HepG2 (cell line): ENCODE measurements at regions not wholly inside any gene's neighbourhood (a gene's known extent, or its start where the extent isn't known, plus 50 kb on each side); places are given as distances from the start of the nearest gene placed in this dataset.

Experiments
- ATAC-seq: fragments of 200-7000 bp; cut with Tn5 transposase; 3 replicates; pipeline ENCODE4 v1.9.1; 2020; ENCODE audit warnings: mild to moderate bottlenecking, moderate library complexity
- BruUV-seq: library from RNA; stranded (reverse); fragments of 400-500 nt; replicated peaks from 2 replicates; lab custom pipeline; 2021; lab: Mats Ljungman, UMichigan
- CTCF ChIA-PET: fragments of 300-600 bp; formaldehyde crosslinking; extraction: SDS; loops from one replicate; lab custom pipeline; 2021; ENCODE audit warnings: low total read pairs, inconsistent platforms, low intra/inter-chr PET ratio; lab: Yijun Ruan, JAX
- POLR2A ChIA-PET: fragments of 350-600 bp; sonication (Branson Sonifier 250); formaldehyde crosslinking; loops from one replicate; lab custom pipeline; 2020; ENCODE audit warnings: antibody characterized with exemption, inconsistent platforms; lab: Yijun Ruan, JAX
- DNase-seq: peaks from one replicate; pipeline ENCODE4 v3.0.0-alpha.2; 2015; ENCODE audit warnings: low spot score
- FAIRE-seq: peaks from 3 replicates; lab custom pipeline; 2011; peaks lifted over from hg19 to GRCh38; lab: Jason Lieb, UNC
- H2AFZ ChIP-seq: one replicate; pipeline ENCODE4 v1.6.1; 2011; ENCODE audit warnings: low read length, inconsistent platforms
- H3K27ac ChIP-seq: fragments of 300-600 bp; 3 replicates; pipeline ENCODE4 v1.8.0; 2011; ENCODE audit warnings: mixed run types, mild to moderate bottlenecking, mixed read lengths, low read length, inconsistent platforms; ENCODE audit not compliant: insufficient read depth; ENCODE audit errors: extremely low read length
- H3K27me3 ChIP-seq, 2 experiments: fragments of 200-600 bp in 1 of 2; 2 replicates in 1 of 2; 3 replicates in 1 of 2; pipeline versions ENCODE4 v1.6.0 to v1.8.0; 2011; ENCODE audit warnings: low read length in 2 of 2, mild to moderate bottlenecking in 2 of 2, moderate library complexity in 2 of 2, inconsistent platforms in 1 of 2; ENCODE audit not compliant: insufficient read depth in 2 of 2, control insufficient read depth in 1 of 2
- H3K36me3 ChIP-seq, 2 experiments: fragments of 200-600 bp in 1 of 2; replicated peaks in 1 of 2; 2 replicates in 1 of 2; 3 replicates in 1 of 2; pipeline versions ENCODE4 v1.5.1 to v1.8.0; 2011; ENCODE audit warnings: low read length in 2 of 2, inconsistent platforms in 1 of 2; ENCODE audit not compliant: insufficient read depth in 2 of 2, control insufficient read depth in 1 of 2
- H3K4me1 ChIP-seq: 2 replicates; pipeline ENCODE4 v1.5.1; 2012; ENCODE audit warnings: low read length, inconsistent platforms; ENCODE audit not compliant: insufficient read depth
- H3K4me2 ChIP-seq: 2 replicates; pipeline ENCODE4 v1.6.0; 2011; ENCODE audit warnings: low read depth, low read length, inconsistent platforms
- H3K4me3 ChIP-seq, 3 experiments: fragments of 200-600 bp in 1 of 3; sonication (generic), shearing (Covaris generic) in 1 of 3; replicated peaks in 1 of 3; 2 replicates each; pipeline ENCODE4 v1.5.1; 2011 to 2016; ENCODE audit warnings: low read length in 3 of 3, inconsistent platforms in 2 of 3, low read depth in 2 of 3, mild to moderate bottlenecking in 2 of 3, control low read depth in 1 of 3, mixed read lengths in 1 of 3; ENCODE audit not compliant: insufficient read depth in 1 of 3
- H3K79me2 ChIP-seq: one replicate; pipeline ENCODE4 v1.6.1; 2011; ENCODE audit warnings: low read length, inconsistent platforms; ENCODE audit not compliant: insufficient read depth
- H3K9ac ChIP-seq: 2 replicates; pipeline ENCODE4 v1.6.0; 2011; ENCODE audit warnings: mild to moderate bottlenecking, low read depth, low read length, inconsistent platforms; ENCODE audit not compliant: insufficient read depth
- H3K9me3 ChIP-seq: 2 replicates; pipeline ENCODE4 v1.5.1; 2012; ENCODE audit warnings: mild to moderate bottlenecking, low read length
- H4K20me1 ChIP-seq: 2 replicates; pipeline ENCODE4 v1.6.0; 2011; ENCODE audit warnings: inconsistent platforms, mild to moderate bottlenecking, low read length, moderate library complexity; ENCODE audit not compliant: insufficient read depth
- BORCS8-MEF2B ChIP-seq: sonication (generic); formaldehyde crosslinking; IDR thresholded peaks from 2 replicates; pipeline ENCODE4 v1.8.0; 2022; ENCODE audit warnings: mild to moderate bottlenecking, missing genetic modification reagents
- DR1 ChIP-seq: sonication (generic); formaldehyde crosslinking; IDR thresholded peaks from 2 replicates; pipeline ENCODE4 v1.8.0; 2021; ENCODE audit warnings: mild to moderate bottlenecking, missing genetic modification reagents, inconsistent platforms
- FOXC1 ChIP-seq: sonication (generic); formaldehyde crosslinking; IDR thresholded peaks from 2 replicates; pipeline ENCODE4 v1.8.0; 2022; ENCODE audit warnings: mild to moderate bottlenecking, missing genetic modification reagents, borderline replicate concordance
- GATAD2A ChIP-seq: IDR thresholded peaks from 2 replicates; pipeline ENCODE4 v1.6.1; 2016
- HDAC2 ChIP-seq: sonication (generic); formaldehyde crosslinking; IDR thresholded peaks from 2 replicates; pipeline ENCODE4 v1.4.0; 2020; ENCODE audit warnings: missing genetic modification reagents
- HNF4A ChIP-seq: sonication (generic); formaldehyde crosslinking; IDR thresholded peaks from 2 replicates; pipeline ENCODE4 v1.4.0; 2020; ENCODE audit warnings: missing genetic modification reagents
- JUND ChIP-seq: sonication (generic); formaldehyde crosslinking; IDR thresholded peaks from 2 replicates; pipeline ENCODE4 v1.8.0; 2022; ENCODE audit warnings: mild to moderate bottlenecking, missing genetic modification reagents
- NFYB ChIP-seq: sonication (generic); formaldehyde crosslinking; IDR thresholded peaks from 2 replicates; pipeline ENCODE4 v1.4.0; 2020; ENCODE audit warnings: missing genetic modification reagents
- NRL ChIP-seq: sonication (generic); formaldehyde crosslinking; IDR thresholded peaks from 2 replicates; pipeline ENCODE4 v1.5.0; 2020; ENCODE audit warnings: missing genetic modification reagents, mild to moderate bottlenecking, moderate library complexity, borderline replicate concordance
- RBM39 ChIP-seq: fragments of 200-400 bp; formaldehyde crosslinking; IDR thresholded peaks from one replicate; pipeline ENCODE4 v1.6.1; 2018; ENCODE audit warnings: antibody characterized with exemption, mild to moderate bottlenecking, low read depth, low read length; ENCODE audit not compliant: poor library complexity, severe bottlenecking
- SOX13 ChIP-seq, 3 experiments: fragments of 450-650 bp in 1 of 3; sonication (generic) in 1 of 3; formaldehyde crosslinking in 1 of 3; IDR thresholded peaks in 2 of 3; conservative IDR thresholded peaks in 1 of 3; 2 replicates each; pipeline versions ENCODE4 v1.5.0 to v1.6.1; 2016 to 2020; ENCODE audit warnings: antibody characterized with exemption in 1 of 3, mild to moderate bottlenecking in 1 of 3, missing compliant biosample characterization in 1 of 3, missing genetic modification reagents in 1 of 3, moderate library complexity in 1 of 3
- ZNF143 ChIP-seq: sonication (generic); formaldehyde crosslinking; IDR thresholded peaks from 2 replicates; pipeline ENCODE4 v1.4.0; 2020; ENCODE audit warnings: missing genetic modification reagents
- ZNF841 ChIP-seq: sonication (generic); formaldehyde crosslinking; IDR thresholded peaks from 2 replicates; pipeline ENCODE4 v1.8.1; 2023; ENCODE audit warnings: missing genetic modification reagents, borderline replicate concordance
- ZNF879 ChIP-seq: sonication (generic); formaldehyde crosslinking; IDR thresholded peaks from 2 replicates; pipeline ENCODE4 v1.8.1; 2023; ENCODE audit warnings: missing genetic modification reagents
- ZSCAN12 ChIP-seq: sonication (generic); formaldehyde crosslinking; IDR thresholded peaks from 2 replicates; pipeline ENCODE4 v1.9.0; 2021; ENCODE audit warnings: mild to moderate bottlenecking, missing genetic modification reagents
- ZSCAN21 ChIP-seq: sonication (generic); formaldehyde crosslinking; IDR thresholded peaks from 2 replicates; pipeline ENCODE4 v1.8.0; 2022; ENCODE audit warnings: mild to moderate bottlenecking, missing genetic modification reagents, moderate library complexity, borderline replicate concordance
- WGBS: methylation state at CpG from one replicate; pipeline ENCODE4 v1.1.6; 2017; ENCODE audit warnings: low lambda C conversion rate; 5-methylcytosine and 5-hydroxymethylcytosine counted together
- in situ Hi-C: cut with HindIII; loops from 2 replicates; pipeline ENCODE4 v1.10.0; 2017; ENCODE audit warnings: low pct_unique_long_range_greater_than_20kb; ENCODE audit not compliant: extremely low pct_ligation_motif_present
- intact Hi-C: fragments of 100-400 bp; cut with micrococcal nuclease; formaldehyde crosslinking; loops from one replicate; pipeline ENCODE4 v1.10.0; 2022; ENCODE audit not compliant: unreplicated experiment
- TF ChIP-seq, protein P1 (sequence below): IDR thresholded peaks from 2 replicates; pipeline ENCODE4 v1.6.1; 2012; ENCODE audit warnings: inconsistent platforms

DNA sequence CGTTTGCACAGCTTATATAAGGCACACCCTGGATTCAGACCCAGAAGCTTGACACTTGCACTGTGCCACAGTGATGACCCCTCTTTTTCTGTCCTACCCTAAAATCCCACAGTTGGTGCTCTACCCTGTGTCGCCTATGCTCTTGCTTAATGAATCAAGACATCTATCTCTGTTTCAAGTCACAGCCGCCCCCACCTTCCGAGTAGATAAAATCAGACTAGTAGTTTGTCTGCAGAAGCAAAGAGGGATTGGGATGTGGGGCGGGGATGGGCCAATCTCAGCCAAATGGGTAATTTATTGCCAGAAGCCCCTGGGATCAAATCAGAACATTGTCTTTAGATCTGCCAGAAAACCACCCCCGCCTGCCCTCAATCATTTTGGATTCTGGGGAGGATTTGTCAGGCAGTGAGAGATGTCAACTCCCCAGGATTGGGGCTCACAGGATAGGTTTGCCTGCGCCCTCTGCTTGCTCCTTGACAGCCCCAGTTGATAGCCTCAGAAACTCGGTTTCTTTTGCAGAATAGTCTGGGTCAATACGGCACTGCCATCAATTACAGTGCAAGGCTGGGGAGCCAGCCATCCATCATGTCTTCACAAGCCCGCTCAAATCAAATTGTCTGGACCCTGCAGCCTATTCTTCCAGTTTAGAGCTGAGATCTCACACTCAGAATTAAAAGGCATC, 520.8 kb downstream of the GRIN2A start:
- FAIRE-seq (no peak), DNase-seq (no peak), ATAC-seq (no peak)
- peaks cover 0 to 20% of the 10 kb centered on the region in 2 experiments; a peak in 1 of 5 replicates for H3K27me3 ChIP-seq
- 6% methylated on average over 8 of the region's 10 CpGs for WGBS
- no peak overlapping the region for H3K4me3 ChIP-seq
- no peak overlapping the region for H2AFZ ChIP-seq
- H3K79me2 ChIP-seq: no peaks in the 10 kb centered on the region
- no peaks in the 10 kb centered on the region for H3K36me3 ChIP-seq
- BruUV-seq: no TSS peak
- no peak overlapping the region for H3K27ac ChIP-seq
- no peak overlapping the region for H3K9ac ChIP-seq
- no peak overlapping the region for H3K4me2 ChIP-seq
- intact Hi-C loops: no loop called here
- TF ChIP-seq JUND (CRISPR knock-in tag) (no peak), HDAC2 (no peak), ZNF841 (no peak), ZNF879 (CRISPR knock-in tag) (no peak), BORCS8-MEF2B (CRISPR knock-in tag) (no peak), HNF4A (CRISPR knock-in tag) (no peak), FOXC1 (no peak), ZSCAN21 (CRISPR knock-in tag) (no peak), NFYB (CRISPR knock-in tag) (no peak), RBM39 (no peak), NRL (no peak), ZNF143 (CRISPR knock-in tag) (no peak), ZSCAN12 (CRISPR knock-in tag) (no peak), GATAD2A (CRISPR knock-in tag) (no peak), SOX13 (IDR thresholded peaks at IDR 0.05) (no peak), SOX13 (CRISPR knock-in tag; conservative IDR thresholded peaks at IDR 0.05 in 1 of 2, IDR thresholded peaks at IDR 0.05 in 1 of 2) (no peak), DR1 (CRISPR knock-in tag) (no peak)
- TF ChIP-seq, protein P1, sequence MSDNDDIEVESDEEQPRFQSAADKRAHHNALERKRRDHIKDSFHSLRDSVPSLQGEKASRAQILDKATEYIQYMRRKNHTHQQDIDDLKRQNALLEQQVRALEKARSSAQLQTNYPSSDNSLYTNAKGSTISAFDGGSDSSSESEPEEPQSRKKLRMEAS: no peak
- CTCF ChIA-PET: no interaction called here
- H4K20me1 ChIP-seq: no peaks in the 10 kb centered on the region
- POLR2A ChIA-PET: no interaction called here
- no peaks in the 10 kb centered on the region for H3K9me3 ChIP-seq
- H3K4me1 ChIP-seq: no peaks in the 10 kb centered on the region
- in situ Hi-C loops: no loop called here
